ENCODE measurements at regions not wholly inside any gene's neighbourhood (a gene's known extent, or its start where the extent isn't known, plus 50 kb on each side); places are given as distances from the start of the nearest gene placed in this dataset.

- no peaks in the 10 kb centered on the region for H3K4me1 ChIP-seq
- no peak overlapping the region for H3K27ac ChIP-seq (replicated peaks in 1 of 4)
- H3K4me3 ChIP-seq: no peak overlapping the region
- intact Hi-C loops (cut with DNase I): no loop called here
- H3K27me3 ChIP-seq: no peaks in the 10 kb centered on the region
- no peak for DNase-seq (ENCODE audit: extremely low spot score)
- H3K9me3 ChIP-seq: no peaks in the 10 kb centered on the region
- no peak for TF ChIP-seq POLR2A (IDR thresholded peaks at IDR 0.05; ENCODE audit: low read depth)
- TF ChIP-seq POLR2AphosphoS5 (IDR thresholded peaks at IDR 0.05): no peak
- no peak for TF ChIP-seq EP300 (IDR thresholded peaks at IDR 0.05)
- no peak for TF ChIP-seq CTCF (IDR thresholded peaks at IDR 0.05)
- 96% methylated on average over 1 of the region's 1 CpG for WGBS
- no peaks in the 10 kb centered on the region for H3K36me3 ChIP-seq
These were observed 629.7 kb upstream of the GRAMD2B start for GRCh38 chr5:125793470-125793869.

GRCh38 chr5:125794922-125795321, 628.3 kb upstream of the GRAMD2B start:
- no peak overlapping the region for H3K27ac ChIP-seq (replicated peaks in 1 of 4)
- no peaks in the 10 kb centered on the region for H3K36me3 ChIP-seq
- no peaks in the 10 kb centered on the region for H3K27me3 ChIP-seq
- H3K4me1 ChIP-seq: no peaks in the 10 kb centered on the region
- TF ChIP-seq CTCF (IDR thresholded peaks at IDR 0.05): no peak
- no peak for TF ChIP-seq EP300 (IDR thresholded peaks at IDR 0.05)
- no peak for TF ChIP-seq POLR2A (IDR thresholded peaks at IDR 0.05; ENCODE audit: low read depth)
- no peak for TF ChIP-seq POLR2AphosphoS5 (IDR thresholded peaks at IDR 0.05)
- H3K4me3 ChIP-seq: no peak overlapping the region
- H3K9me3 ChIP-seq: no peaks in the 10 kb centered on the region
- intact Hi-C loops (cut with DNase I): no loop called here
- no peak for DNase-seq (ENCODE audit: extremely low spot score)

GRCh38 chr5:125798307-125798706, 624.9 kb upstream of the GRAMD2B start:
- no peak for DNase-seq (ENCODE audit: extremely low spot score)
- Histone ChIP-seq H3K27me3 (no peaks in the 10 kb centered on the region), H3K36me3 (no peaks in the 10 kb centered on the region), H3K27ac (replicated peaks in 1 of 4) (no peak overlapping the region), H3K9me3 (no peaks in the 10 kb centered on the region), H3K4me3 (no peak overlapping the region), H3K4me1 (no peaks in the 10 kb centered on the region)
- intact Hi-C loops (cut with DNase I): no loop called here
- TF ChIP-seq POLR2A (IDR thresholded peaks at IDR 0.05; ENCODE audit: low read depth) (no peak), CTCF (IDR thresholded peaks at IDR 0.05) (no peak), EP300 (IDR thresholded peaks at IDR 0.05) (no peak), POLR2AphosphoS5 (IDR thresholded peaks at IDR 0.05) (no peak)

- Histone ChIP-seq H3K36me3 (no peaks in the 10 kb centered on the region), H3K4me1 (no peaks in the 10 kb centered on the region), H3K9me3 (no peaks in the 10 kb centered on the region), H3K4me3 (no peak overlapping the region), H3K27me3 (no peaks in the 10 kb centered on the region), H3K27ac (replicated peaks in 1 of 4) (no peak overlapping the region)
- DNase-seq (ENCODE audit: extremely low spot score): no peak
- TF ChIP-seq POLR2A (IDR thresholded peaks at IDR 0.05; ENCODE audit: low read depth) (no peak), POLR2AphosphoS5 (IDR thresholded peaks at IDR 0.05) (no peak), EP300 (IDR thresholded peaks at IDR 0.05) (no peak), CTCF (IDR thresholded peaks at IDR 0.05) (no peak)
- intact Hi-C loops (cut with DNase I): no loop called here
These were observed 610.6 kb upstream of the GRAMD2B start for GRCh38 chr5:125812651-125813050.

GRCh38 chr5:125813221-125813974, 609.8 kb upstream of the GRAMD2B start:
- intact Hi-C loops (cut with DNase I): no loop called here
- no peak overlapping the region for H3K4me3 ChIP-seq
- 83% methylated on average over 6 of the region's 6 CpGs for WGBS
- DNase-seq (ENCODE audit: extremely low spot score): no peak
- H3K27ac ChIP-seq (replicated peaks in 1 of 4): no peak overlapping the region
- H3K9me3 ChIP-seq: no peaks in the 10 kb centered on the region
- no peaks in the 10 kb centered on the region for H3K36me3 ChIP-seq
- no peaks in the 10 kb centered on the region for H3K4me1 ChIP-seq
- TF ChIP-seq CTCF (IDR thresholded peaks at IDR 0.05) (no peak), EP300 (IDR thresholded peaks at IDR 0.05) (no peak), POLR2A (IDR thresholded peaks at IDR 0.05; ENCODE audit: low read depth) (no peak), POLR2AphosphoS5 (IDR thresholded peaks at IDR 0.05) (no peak)
- H3K27me3 ChIP-seq: no peaks in the 10 kb centered on the region

Data from esophagus muscularis mucosa (tissue), 4 donors.